Spinal cord (tissue), 9 donors: ENCODE measurements at regions not wholly inside any gene's neighbourhood (a gene's known extent, or its start where the extent isn't known, plus 50 kb on each side); places are given as distances from the start of the nearest gene placed in this dataset.
A peak's percentile ranks its signal among the peaks of the same experiment; 100 is the strongest.

ENCODE experiments used
- DNase-seq, 6 donors: peaks; one replicate each; pipeline versions ENCODE4 v3.0.0 to v3.0.0-alpha.2; 2013 to 2015; ENCODE audit warnings: low spot score in 6 of 6, low read depth in 4 of 6
- H3K27ac ChIP-seq: one replicate; pipeline ENCODE4 v1.5.1; 2013; ENCODE audit warnings: low read depth, low read length, control low read depth
- H3K27me3 ChIP-seq: one replicate; pipeline ENCODE4 v1.6.1; 2013; ENCODE audit warnings: low read length; ENCODE audit not compliant: control insufficient read depth, insufficient read depth
- H3K36me3 ChIP-seq: one replicate; pipeline ENCODE4 v1.6.1; 2013; ENCODE audit warnings: low read length; ENCODE audit not compliant: control insufficient read depth, insufficient read depth
- H3K4me1 ChIP-seq: one replicate; pipeline ENCODE4 v1.6.1; 2013; ENCODE audit warnings: low read length; ENCODE audit not compliant: control insufficient read depth, insufficient read depth
- H3K4me3 ChIP-seq: one replicate; pipeline ENCODE4 v1.5.1; 2013; ENCODE audit warnings: low read depth, low read length, control low read depth
- H3K9me3 ChIP-seq: one replicate; pipeline ENCODE4 v1.6.1; 2013; ENCODE audit warnings: low read length; ENCODE audit not compliant: control insufficient read depth, insufficient read depth
- WGBS: methylation state at CpG from one replicate; pipeline ENCODE4 v1.1.5; 2013; ENCODE audit warnings: missing lambda C conversion rate; ENCODE audit not compliant: insufficient coverage; 5-methylcytosine and 5-hydroxymethylcytosine counted together
- donor health status: healthy.

GRCh38 chr15:47857014-47857775 is 139.9 kb downstream of the SEMA6D start:
- no peak for DNase-seq
- H3K4me1 ChIP-seq, result peaks cover 5% of the 10 kb centered on the region
- H3K9me3 ChIP-seq, result no peaks in the 10 kb centered on the region
- 75% methylated on average over 1 of the region's 5 CpGs for WGBS
- H3K36me3 ChIP-seq, result no peaks in the 10 kb centered on the region
- no peak overlapping the region for H3K27ac ChIP-seq
- H3K27me3 ChIP-seq, result no peaks in the 10 kb centered on the region
- no peak overlapping the region for H3K4me3 ChIP-seq

GRCh38 chr15:47857776-47858167 is 140.5 kb downstream of the SEMA6D start:
- 86% methylated on average over 2 of the region's 3 CpGs for WGBS
- Histone ChIP-seq H3K4me1 (peaks cover 5% of the 10 kb centered on the region), H3K4me3 (no peak overlapping the region), H3K36me3 (no peaks in the 10 kb centered on the region), H3K9me3 (no peaks in the 10 kb centered on the region), H3K27ac (no peak overlapping the region), H3K27me3 (no peaks in the 10 kb centered on the region)
- DNase-seq, result no peak

DNA sequence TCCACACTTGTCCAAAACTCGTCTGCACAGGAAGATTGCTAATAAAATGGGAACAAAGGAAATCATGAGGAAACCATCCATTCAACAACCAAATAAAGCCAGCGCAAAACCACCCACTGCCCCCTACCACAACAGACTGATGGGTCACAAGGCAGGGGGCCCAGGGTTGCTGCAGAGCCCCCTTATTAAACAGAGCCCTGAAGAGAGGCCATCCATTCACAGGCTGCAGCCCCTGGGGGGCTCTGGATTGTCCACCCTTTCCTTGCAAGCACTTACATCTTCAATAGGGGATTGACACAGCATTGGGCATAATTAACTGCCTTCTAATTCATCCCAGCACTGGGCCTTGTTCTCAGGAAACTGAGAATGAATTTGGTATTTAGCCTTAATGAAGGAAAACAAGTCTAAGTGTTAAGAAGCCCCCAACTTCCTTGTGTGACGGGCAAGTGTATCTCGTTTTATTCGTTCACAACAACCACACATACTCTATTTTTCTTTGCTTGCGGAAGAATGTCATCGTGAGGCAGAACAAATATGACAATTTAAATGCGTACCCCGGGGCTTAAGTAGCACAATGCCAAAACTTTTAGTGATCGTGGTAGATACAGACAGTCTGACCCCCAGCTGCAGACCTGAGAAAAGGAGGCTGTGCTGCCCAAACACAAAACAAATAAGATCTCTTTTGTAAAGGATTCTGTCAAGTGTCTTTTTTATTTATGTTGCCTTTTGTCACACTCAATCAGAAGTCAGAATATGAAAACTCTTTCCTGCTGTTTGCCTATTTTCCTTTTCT is 144.0 kb downstream of the SEMA6D start:
- WGBS, result 34% methylated on average over 2 of the region's 10 CpGs
- H3K27me3 ChIP-seq, result no peaks in the 10 kb centered on the region
- H3K27ac ChIP-seq, result peak overlapping the region; percentile 35
- peak in 4 of 6 donors; percentile 23 to 78 (median 46) for DNase-seq
- peaks cover 5% of the 10 kb centered on the region for H3K4me1 ChIP-seq
- H3K36me3 ChIP-seq, result no peaks in the 10 kb centered on the region
- no peaks in the 10 kb centered on the region for H3K9me3 ChIP-seq
- no peak overlapping the region for H3K4me3 ChIP-seq

DNA sequence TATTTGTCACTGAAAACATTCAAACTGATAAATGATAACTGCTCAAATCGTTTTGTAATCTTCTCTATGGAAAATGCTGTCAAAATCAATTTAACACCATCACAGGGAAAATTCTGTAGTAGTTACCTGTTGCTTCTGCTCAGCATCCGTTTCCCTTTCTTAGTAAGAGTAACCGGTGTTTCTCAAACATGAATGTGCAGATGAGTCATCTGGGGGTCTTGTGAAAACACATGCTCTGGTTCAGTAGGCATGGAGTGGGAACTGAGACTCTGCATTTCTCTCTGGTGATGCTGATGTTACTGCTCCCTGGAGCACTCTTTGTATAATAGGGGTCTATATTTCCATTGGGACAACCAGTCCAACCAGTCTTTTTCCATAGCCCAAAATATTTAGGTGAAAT is 145.1 kb downstream of the SEMA6D start:
- Histone ChIP-seq H3K4me1 (peaks cover 5% of the 10 kb centered on the region), H3K36me3 (no peaks in the 10 kb centered on the region), H3K9me3 (no peaks in the 10 kb centered on the region), H3K4me3 (no peak overlapping the region), H3K27ac (no peak overlapping the region), H3K27me3 (no peaks in the 10 kb centered on the region)
- no peak for DNase-seq
- 92% methylated on average over 2 of the region's 3 CpGs for WGBS

- Histone ChIP-seq H3K4me1 (no peaks in the 10 kb centered on the region), H3K27ac (no peak overlapping the region), H3K27me3 (no peaks in the 10 kb centered on the region), H3K4me3 (no peak overlapping the region), H3K36me3 (no peaks in the 10 kb centered on the region), H3K9me3 (no peaks in the 10 kb centered on the region)
- WGBS, result no CpG with 5 or more reads among the region's 1 CpG
- no peak for DNase-seq
Measured at GRCh38 chr15:47866446-47866845, 149.1 kb downstream of the SEMA6D start.

DNA sequence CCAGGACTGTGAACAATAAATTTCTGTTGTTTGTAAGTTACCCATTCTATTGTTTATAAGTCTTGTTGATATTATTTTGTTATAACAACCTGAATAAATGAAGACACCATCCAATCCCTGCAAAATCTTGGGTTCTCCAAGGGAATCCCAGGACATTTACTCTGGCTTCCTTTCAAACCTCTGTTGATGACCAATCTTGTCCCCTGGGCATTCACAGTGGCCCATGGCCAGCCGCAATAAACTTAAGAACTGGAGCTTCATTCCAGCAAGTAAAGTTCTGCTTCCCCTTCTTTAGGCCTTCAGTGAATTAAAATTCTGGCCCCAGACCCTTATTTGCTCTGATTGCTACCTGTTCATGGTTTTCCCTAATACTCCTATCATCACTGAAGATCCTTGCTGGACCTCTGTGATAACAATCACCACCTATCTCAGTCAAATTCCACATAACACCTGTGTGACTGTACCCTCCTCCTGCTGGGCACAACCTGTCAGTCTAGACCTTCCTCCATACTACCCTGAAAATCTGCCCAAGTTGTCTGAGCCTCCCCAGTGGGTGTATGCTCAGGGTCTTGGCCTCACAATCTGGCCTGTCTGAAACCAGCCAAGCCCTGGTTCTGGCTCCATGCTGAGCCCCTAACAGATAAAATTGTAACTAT is 153.1 kb downstream of the SEMA6D start:
- 93% methylated on average over 1 of the region's 1 CpG for WGBS

GRCh38 chr15:47870956-47871625 is 153.8 kb downstream of the SEMA6D start:
- Histone ChIP-seq H3K9me3 (no peaks in the 10 kb centered on the region), H3K36me3 (no peaks in the 10 kb centered on the region), H3K27ac (no peak overlapping the region), H3K27me3 (no peaks in the 10 kb centered on the region), H3K4me1 (no peaks in the 10 kb centered on the region), H3K4me3 (no peak overlapping the region)
- WGBS, result 69% methylated on average over 1 of the region's 2 CpGs
- peak in 1 of 6 donors; percentile 40 for DNase-seq

More for the DNA sequence above, 153.1 kb downstream of the SEMA6D start:
- no peaks in the 10 kb centered on the region for H3K27me3 ChIP-seq
- no peak overlapping the region for H3K4me3 ChIP-seq
- no peak for DNase-seq
- H3K36me3 ChIP-seq, result no peaks in the 10 kb centered on the region
- H3K9me3 ChIP-seq, result no peaks in the 10 kb centered on the region
- no peak overlapping the region for H3K27ac ChIP-seq
- no peaks in the 10 kb centered on the region for H3K4me1 ChIP-seq

GRCh38 chr15:47872208-47872607 is 154.9 kb downstream of the SEMA6D start:
- Histone ChIP-seq H3K27ac (no peak overlapping the region), H3K4me1 (no peaks in the 10 kb centered on the region)

GRCh38 chr15:47872869-47873432 is 155.6 kb downstream of the SEMA6D start:
- H3K27ac ChIP-seq, result no peak overlapping the region
- WGBS, result 48% methylated on average over 5 of the region's 7 CpGs
- DNase-seq, result no peak

More at GRCh38 chr15:47872208-47872607, 154.9 kb downstream of the SEMA6D start:
- Histone ChIP-seq H3K9me3 (no peaks in the 10 kb centered on the region), H3K27me3 (no peaks in the 10 kb centered on the region), H3K36me3 (no peaks in the 10 kb centered on the region), H3K4me3 (no peak overlapping the region)
- no peak for DNase-seq

More at GRCh38 chr15:47872869-47873432, 155.6 kb downstream of the SEMA6D start:
- Histone ChIP-seq H3K36me3 (no peaks in the 10 kb centered on the region), H3K9me3 (no peaks in the 10 kb centered on the region), H3K4me3 (no peak overlapping the region), H3K27me3 (no peaks in the 10 kb centered on the region), H3K4me1 (no peaks in the 10 kb centered on the region)
